Type B pancreatic cell (in vitro differentiated cells): ENCODE measurements at regions not wholly inside any gene's neighbourhood (a gene's known extent, or its start where the extent isn't known, plus 50 kb on each side); places are given as distances from the start of the nearest gene placed in this dataset.
A peak's percentile ranks its signal among the peaks of the same experiment; 100 is the strongest.

Experiments
- DNase-seq: peaks from one replicate; pipeline ENCODE4 v3.0.0; 2021; ENCODE audit warnings: mixed read lengths; ENCODE audit not compliant: unreplicated experiment; ENCODE audit errors: extremely low spot score
- H3K27ac Mint-ChIP-seq: 2 replicates; pipeline ENCODE4 v1.8.0; 2021; ENCODE audit warnings: mild to moderate bottlenecking, mixed read lengths
- H3K27me3 Mint-ChIP-seq: 2 replicates; pipeline ENCODE4 v1.8.0; 2021; ENCODE audit warnings: mixed read lengths
- H3K36me3 Mint-ChIP-seq: 2 replicates; pipeline ENCODE4 v1.8.0; 2021; ENCODE audit warnings: mixed read lengths
- H3K4me1 Mint-ChIP-seq: one replicate; pipeline ENCODE4 v1.8.0; 2021; ENCODE audit warnings: mixed read lengths; ENCODE audit not compliant: unreplicated experiment
- H3K4me3 Mint-ChIP-seq: 2 replicates; pipeline ENCODE4 v1.8.0; 2021; ENCODE audit warnings: mild to moderate bottlenecking, mixed read lengths
- H3K9me3 Mint-ChIP-seq: 2 replicates; pipeline ENCODE4 v1.8.0; 2021; ENCODE audit warnings: mixed read lengths
- CTCF ChIP-seq: fragments of 200-600 bp; sonication (generic); conservative IDR thresholded peaks from 2 replicates; pipeline ENCODE4 v1.5.0; 2021; ENCODE audit warnings: antibody characterized with exemption, mild to moderate bottlenecking

- H3K9me3 Mint-ChIP-seq, result peaks cover 5% of the 10 kb centered on the region
- H3K4me1 Mint-ChIP-seq, result peaks cover 23% of the 10 kb centered on the region
- H3K27me3 Mint-ChIP-seq, result peaks cover 3% of the 10 kb centered on the region
- H3K36me3 Mint-ChIP-seq, result no peaks in the 10 kb centered on the region
- no peak for TF ChIP-seq CTCF
- no peak overlapping the region for H3K4me3 Mint-ChIP-seq
- H3K27ac Mint-ChIP-seq, result no peak overlapping the region
- no peak for DNase-seq
These were observed 158.1 kb downstream of the COPRS start for GRCh38 chr17:31700973-31701372.

GRCh38 chr17:31699886-31700285 is 159.2 kb downstream of the COPRS start:
- Mint-ChIP-seq H3K4me1 (peaks cover 32% of the 10 kb centered on the region), H3K36me3 (no peaks in the 10 kb centered on the region), H3K27me3 (peaks cover 3% of the 10 kb centered on the region), H3K9me3 (peaks cover 5% of the 10 kb centered on the region), H3K4me3 (no peak overlapping the region), H3K27ac (no peak overlapping the region)
- DNase-seq, result no peak
- no peak for TF ChIP-seq CTCF

- no peak overlapping the region for H3K4me3 Mint-ChIP-seq
- H3K36me3 Mint-ChIP-seq, result no peaks in the 10 kb centered on the region
- no peak overlapping the region for H3K27ac Mint-ChIP-seq
- H3K27me3 Mint-ChIP-seq, result peaks cover 3% of the 10 kb centered on the region
- H3K9me3 Mint-ChIP-seq, result peaks cover 5% of the 10 kb centered on the region
- no peak for DNase-seq
- TF ChIP-seq CTCF, result no peak
- peaks cover 36% of the 10 kb centered on the region for H3K4me1 Mint-ChIP-seq
These were observed 159.8 kb downstream of the COPRS start for GRCh38 chr17:31699281-31699680.

GRCh38 chr17:31698751-31699150 is 160.3 kb downstream of the COPRS start:
- Mint-ChIP-seq H3K36me3 (no peaks in the 10 kb centered on the region), H3K27ac (no peak overlapping the region), H3K4me1 (peaks cover 41% of the 10 kb centered on the region), H3K27me3 (peaks cover 7% of the 10 kb centered on the region), H3K9me3 (peaks cover 5% of the 10 kb centered on the region), H3K4me3 (no peak overlapping the region)
- no peak for TF ChIP-seq CTCF
- DNase-seq, result no peak

- H3K27ac Mint-ChIP-seq, result no peak overlapping the region
- TF ChIP-seq CTCF, result no peak
These were observed 161.2 kb downstream of the COPRS start for GRCh38 chr17:31697838-31698237.

More at GRCh38 chr17:31697838-31698237, 161.2 kb downstream of the COPRS start:
- H3K27me3 Mint-ChIP-seq, result peaks cover 7% of the 10 kb centered on the region
- DNase-seq, result peak; percentile 52
- peaks cover 42% of the 10 kb centered on the region for H3K4me1 Mint-ChIP-seq
- no peaks in the 10 kb centered on the region for H3K36me3 Mint-ChIP-seq
- no peak overlapping the region for H3K4me3 Mint-ChIP-seq
- peaks cover 5% of the 10 kb centered on the region for H3K9me3 Mint-ChIP-seq
